ENCODE measurements at regions not wholly inside any gene's neighbourhood (a gene's known extent, or its start where the extent isn't known, plus 50 kb on each side); places are given as distances from the start of the nearest gene placed in this dataset.
"Not testable (repeated sequence)": the region's sequence is repeated elsewhere in the genome, so short reads cannot be mapped to it uniquely, and the experiment has no call there.

DNA sequence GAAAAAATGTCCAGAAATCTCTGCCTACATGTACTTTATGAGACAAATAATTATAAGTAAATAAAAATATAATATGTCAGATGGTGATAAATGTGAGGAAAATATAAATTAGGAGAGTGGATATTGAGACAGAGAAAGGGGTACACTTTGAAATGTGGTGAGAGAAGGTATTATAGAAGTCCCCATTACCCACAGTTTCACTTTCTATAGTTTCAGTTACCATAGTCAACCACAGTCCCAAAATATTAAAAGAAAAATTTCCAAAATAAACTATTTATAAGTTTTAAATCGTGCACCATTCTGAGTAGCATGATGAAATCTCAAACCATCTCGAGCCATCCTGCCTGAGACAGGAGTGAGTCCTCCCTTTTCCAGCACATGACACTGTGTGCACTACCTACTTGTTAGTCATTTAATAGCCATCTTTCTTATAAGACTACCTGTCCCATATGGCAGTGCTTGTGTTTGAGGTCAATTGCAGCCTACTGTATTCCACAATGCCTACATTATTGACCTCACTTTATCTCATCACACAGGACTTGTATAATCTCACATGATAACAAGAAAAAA, 653.7 kb downstream of the DACH1 start:
- DNase-seq: no peak

DNA sequence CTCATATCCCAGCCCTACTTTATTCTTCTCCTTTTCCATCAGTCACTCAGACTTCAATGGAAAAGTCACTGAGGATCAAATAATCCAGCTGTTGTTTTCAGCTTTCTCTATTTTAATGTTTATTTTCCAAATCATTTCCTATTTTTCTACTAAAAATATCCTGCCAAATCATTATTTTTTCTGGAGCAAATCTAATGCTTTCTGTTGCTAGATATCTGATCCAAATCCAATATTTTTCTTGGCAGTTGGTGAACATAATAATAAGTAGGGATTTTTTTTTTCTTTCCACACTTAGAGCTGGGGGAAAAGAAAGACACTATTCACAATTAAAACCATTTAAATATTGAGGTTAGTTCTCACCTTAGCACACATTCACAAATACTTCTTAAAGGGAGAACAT, 656.1 kb downstream of the DACH1 start:
- DNase-seq: no peak

GRCh38 chr13:71209217-71209616, 657.8 kb downstream of the DACH1 start:
- DNase-seq: no peak

DNA sequence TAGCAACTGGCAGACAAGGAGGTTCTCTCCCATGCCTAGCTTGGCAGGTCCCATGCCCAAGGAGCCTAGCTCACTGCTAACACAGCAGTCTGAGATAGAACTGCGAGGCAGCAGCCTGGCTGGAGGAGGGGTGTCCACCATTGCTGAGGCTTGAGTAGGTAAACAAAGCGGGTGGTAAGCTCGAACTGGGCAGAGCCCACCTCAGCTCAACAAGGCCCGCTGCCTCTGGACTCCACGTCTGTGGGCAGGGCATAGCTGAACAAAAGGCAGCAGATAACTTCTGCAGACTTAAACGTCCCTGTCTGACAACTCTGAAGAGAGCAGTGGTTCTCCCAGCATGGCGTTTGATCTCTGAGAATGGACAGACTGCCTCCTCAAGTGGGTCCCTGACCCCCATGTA, 682.4 kb downstream of the DACH1 start:
- not testable (repeated sequence) for DNase-seq

- not testable (repeated sequence) for DNase-seq
Measured at GRCh38 chr13:71183352-71183751, 683.7 kb downstream of the DACH1 start.

DNA sequence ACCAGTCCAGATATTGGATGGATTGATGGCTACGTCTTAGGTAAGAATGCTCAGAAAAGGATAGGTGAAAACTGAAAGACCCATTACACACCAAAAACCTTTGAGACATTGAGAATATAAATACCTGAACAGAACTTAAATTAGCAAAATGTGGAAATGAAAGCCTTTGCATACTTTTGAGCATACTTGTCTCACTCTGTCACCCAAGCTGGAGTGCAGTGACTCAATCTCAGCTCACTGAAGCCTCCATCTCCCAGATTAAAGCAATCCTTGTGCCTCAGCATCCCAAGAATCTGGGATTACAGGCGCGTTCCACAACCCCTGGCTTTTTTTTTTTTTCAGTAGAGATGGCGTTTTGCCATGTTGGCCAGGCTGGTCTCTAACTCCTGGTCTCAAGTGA, 695.3 kb downstream of the DACH1 start:
- DNase-seq: no peak

GRCh38 chr13:71169180-71169579, 697.8 kb downstream of the DACH1 start:
- no peak for DNase-seq

- no peak for DNase-seq
Measured at GRCh38 chr13:71156550-71156949, 710.5 kb downstream of the DACH1 start.

- DNase-seq: no peak
Measured at GRCh38 chr13:71149498-71150363, 717.3 kb downstream of the DACH1 start.

DNA sequence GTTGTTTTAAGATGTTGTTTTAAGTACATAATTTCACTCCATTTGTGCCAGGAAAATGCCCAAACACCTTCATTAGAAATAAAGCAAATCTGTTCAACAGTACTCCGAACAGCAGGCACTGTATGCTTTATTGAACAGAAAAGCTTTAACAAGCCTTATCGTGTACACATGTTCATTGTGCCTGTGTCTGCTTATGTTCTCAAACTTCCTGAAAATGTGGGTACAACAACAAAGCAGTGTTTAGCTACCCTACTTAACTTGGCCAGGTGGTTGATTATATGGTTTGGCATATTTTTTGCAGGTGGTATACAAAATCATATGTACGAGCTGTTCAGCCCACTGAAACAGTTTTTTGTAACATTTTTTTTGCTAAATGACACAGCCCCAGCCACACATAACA, 718.0 kb downstream of the DACH1 start:
- no peak for DNase-seq

GRCh38 chr13:71148396-71148795, 718.6 kb downstream of the DACH1 start:
- no peak for DNase-seq

- no peak for DNase-seq
Measured at GRCh38 chr13:71144883-71145282, 722.1 kb downstream of the DACH1 start.

DNA sequence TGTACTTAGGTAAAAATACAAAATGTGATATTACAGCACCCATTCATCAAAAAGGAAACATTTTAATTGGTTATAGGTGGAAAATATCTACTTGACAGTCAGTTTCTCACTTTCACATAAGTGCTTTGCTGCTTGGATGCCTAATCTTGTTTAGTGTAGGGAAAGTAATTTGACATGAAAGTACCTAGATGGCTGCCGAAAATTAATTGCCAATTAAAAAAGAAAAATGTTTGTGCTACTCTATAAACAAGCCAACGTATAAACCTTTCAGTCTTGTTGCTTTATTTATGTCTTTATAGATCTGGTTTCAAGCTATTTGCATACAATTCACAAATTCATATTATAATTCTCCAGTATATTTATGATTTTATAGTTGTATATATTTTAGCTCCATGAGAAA, 729.9 kb downstream of the DACH1 start:
- no peak for DNase-seq

- DNase-seq: no peak
Measured at GRCh38 chr13:71124230-71124629, 742.8 kb downstream of the DACH1 start.

DNA sequence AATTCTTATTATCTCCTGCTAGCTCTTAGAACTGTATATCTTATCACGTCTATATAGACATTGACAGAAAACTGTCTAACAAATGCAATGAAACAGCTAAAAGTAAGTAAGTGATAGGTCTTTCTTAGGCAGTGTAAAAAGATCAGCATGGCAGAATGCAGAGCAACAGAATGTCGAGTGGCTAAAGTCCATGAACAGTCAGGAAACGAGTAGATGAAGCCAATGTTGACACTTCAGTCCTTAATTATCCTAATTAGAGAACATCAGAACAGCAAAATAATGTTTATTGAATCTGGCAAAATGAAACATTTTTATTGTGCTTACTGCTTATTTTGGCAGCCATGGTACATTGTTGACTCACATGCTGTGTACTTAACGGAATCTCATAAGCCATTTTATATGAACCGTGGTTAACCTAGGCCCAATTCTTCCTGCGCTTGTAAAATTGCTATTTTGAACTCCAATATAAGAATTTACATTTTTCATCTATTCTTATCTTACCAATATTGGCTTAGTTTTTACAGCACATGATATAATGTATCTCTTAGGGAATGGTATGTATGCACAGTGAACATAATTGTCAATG, 748.1 kb downstream of the DACH1 start:
- no peak for DNase-seq

DNA sequence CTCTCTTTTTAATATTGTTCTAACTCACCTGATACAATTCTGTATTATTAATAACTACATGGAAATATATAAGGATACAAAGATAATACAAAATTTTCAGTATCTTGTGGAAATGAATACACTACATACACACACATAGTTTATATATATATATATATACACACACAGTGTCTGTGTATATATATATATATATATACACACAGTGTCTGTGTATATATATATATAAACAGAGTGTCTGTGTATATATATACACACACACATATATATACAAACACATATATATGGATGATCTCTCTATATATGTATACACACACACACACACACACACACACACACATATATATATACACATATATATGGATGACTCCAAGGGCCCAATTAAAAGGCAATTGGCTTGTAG, 749.1 kb downstream of the DACH1 start:
- DNase-seq: no peak

- no peak for DNase-seq
Measured at GRCh38 chr13:71115301-71115700, 751.7 kb downstream of the DACH1 start.

GRCh38 chr13:71096421-71096820, 770.6 kb downstream of the DACH1 start:
- DNase-seq: no peak

DNA sequence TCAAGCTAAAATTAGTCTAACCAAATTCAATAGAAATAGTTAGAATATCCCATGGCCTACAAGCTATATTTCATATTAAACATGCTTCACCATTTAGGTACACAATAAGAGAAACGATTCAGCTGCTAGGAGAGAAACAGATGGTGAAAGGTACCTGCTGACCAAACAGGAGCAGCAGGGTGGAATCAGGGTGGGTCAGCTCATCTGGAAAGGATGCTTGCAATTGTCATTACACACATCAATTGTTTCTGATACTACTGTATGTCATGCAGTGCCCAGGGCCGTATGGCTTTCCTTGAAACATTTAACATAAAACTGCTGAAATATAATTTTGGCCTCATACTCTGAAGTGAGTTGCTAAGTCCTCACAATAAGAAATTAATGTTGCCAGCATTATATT, 776.0 kb downstream of the DACH1 start:
- DNase-seq: no peak

DNA sequence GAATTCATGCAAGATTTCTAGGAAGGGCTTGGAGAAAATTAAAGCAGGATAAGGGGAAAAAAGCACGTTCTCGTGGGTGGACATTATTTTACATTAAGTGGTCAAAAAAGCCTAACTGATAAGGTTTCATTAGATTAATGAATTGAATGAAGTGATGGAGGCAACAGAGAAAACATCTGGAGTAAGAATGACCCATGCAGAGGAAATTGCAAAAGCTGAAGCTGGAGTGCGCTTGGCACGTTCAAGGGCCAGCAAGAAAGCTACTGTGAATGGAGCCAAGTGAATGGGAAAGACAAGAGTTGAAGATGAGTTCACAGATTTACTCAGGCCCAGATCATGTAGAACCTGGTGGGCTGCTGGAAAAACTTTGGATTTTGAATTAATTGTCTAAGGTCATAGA, 777.9 kb downstream of the DACH1 start:
- no peak for DNase-seq

DNA sequence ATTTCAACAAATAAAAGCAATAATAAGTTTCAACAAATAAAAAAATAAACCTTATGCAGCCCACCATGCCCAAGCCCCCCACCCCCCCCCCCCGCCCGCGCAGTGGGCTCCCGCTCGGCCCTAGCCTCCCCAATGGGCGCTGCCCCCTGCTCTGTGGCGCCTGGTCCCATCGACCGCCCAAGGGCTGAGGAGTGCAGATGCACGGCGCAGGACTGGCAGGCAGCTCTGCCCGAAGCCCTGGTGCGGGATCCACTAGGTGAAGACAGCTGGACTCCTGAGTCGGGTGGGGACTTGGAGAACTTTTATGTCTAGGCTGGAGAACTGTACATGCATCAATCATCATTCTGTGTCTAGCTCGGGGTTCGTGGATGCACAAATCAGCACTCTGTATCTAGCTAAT, 779.6 kb downstream of the DACH1 start:
- DNase-seq: no peak

- DNase-seq: no peak
Measured at GRCh38 chr13:71087006-71087405, 780.0 kb downstream of the DACH1 start.

GRCh38 chr13:71082631-71083030, 784.4 kb downstream of the DACH1 start:
- no peak for DNase-seq

DNA sequence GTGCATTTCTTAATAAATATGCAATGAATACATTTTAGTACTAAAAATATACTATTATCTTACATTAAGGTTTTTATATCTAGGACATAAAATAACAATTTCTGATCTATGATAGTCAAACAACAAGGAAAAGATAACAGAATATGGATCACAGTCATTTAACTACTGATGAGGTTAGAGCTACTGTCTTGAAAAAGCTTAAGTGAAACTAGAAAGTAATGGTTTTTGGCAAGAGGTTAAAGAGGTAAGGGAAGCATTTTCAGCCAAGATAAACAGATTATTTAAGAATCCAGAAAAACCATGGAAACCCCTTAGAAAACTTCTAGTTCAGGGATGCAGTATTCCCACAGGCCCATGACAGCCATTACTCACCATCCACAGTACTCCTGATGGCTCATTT, 787.4 kb downstream of the DACH1 start:
- DNase-seq: no peak

All from CD4-positive, alpha-beta T cell treated with Interleukin-1 beta for 1 hour (primary cell).